T-cell (primary cell): ENCODE measurements at regions not wholly inside any gene's neighbourhood (a gene's known extent, or its start where the extent isn't known, plus 50 kb on each side); places are given as distances from the start of the nearest gene placed in this dataset.
A peak's percentile ranks its signal among the peaks of the same experiment; 100 is the strongest.

Experiments used
- ATAC-seq, 4 experiments: fragments of 200-7000 bp in 3 of 4; fragments of 150-1000 bp in 1 of 4; cut with Tn5 transposase; replicated peaks in 1 of 4; 1 replicate in 3 of 4; 2 replicates in 1 of 4; pipeline ENCODE4 v1.10.0; 2021; ENCODE audit warnings: moderate library complexity in 3 of 4, mild to moderate bottlenecking in 2 of 4, moderate number of reproducible peaks in 1 of 4
- CTCF ChIA-PET, 2 donors: fragments of 300-600 bp; sonication (Branson Sonifier 250); formaldehyde crosslinking; loops; one replicate each; lab custom pipeline; 2022; ENCODE audit warnings: antibody characterized with exemption in 2 of 2; lab: Charles Lee
- POLR2A ChIA-PET, 2 donors: fragments of 300-600 bp; sonication (Branson Sonifier 250); formaldehyde crosslinking; loops; one replicate each; lab custom pipeline; 2022; ENCODE audit warnings: antibody characterized with exemption in 2 of 2; lab: Charles Lee
- DNase-seq, 35 experiments: peaks; one replicate each; pipeline versions ENCODE4 v3.0.0 to v3.0.0-alpha.2; 2013 to 2023
- H3K27ac ChIP-seq: one replicate; pipeline ENCODE4 v1.5.1; 2013; ENCODE audit warnings: low read length
- H3K27me3 ChIP-seq, 2 experiments: replicated peaks in 1 of 2; 1 replicate in 1 of 2; 2 replicates in 1 of 2; pipeline versions ENCODE4 v1.6.1 to v1.7.0; 2013; ENCODE audit warnings: low read length in 1 of 2, mixed read lengths in 1 of 2; ENCODE audit not compliant: control insufficient read depth in 2 of 2, insufficient read depth in 2 of 2; ENCODE audit errors: extremely low read depth in 1 of 2
- H3K36me3 ChIP-seq, 2 donors: 1 replicate in 1 of 2; 2 replicates in 1 of 2; pipeline versions ENCODE4 v1.6.1 to v1.7.0; 2013; ENCODE audit warnings: low read length in 1 of 2; ENCODE audit not compliant: control insufficient read depth in 2 of 2, insufficient read depth in 1 of 2; ENCODE audit errors: extremely low read depth in 1 of 2
- H3K4me1 ChIP-seq, 2 experiments: 1 replicate in 1 of 2; 2 replicates in 1 of 2; pipeline versions ENCODE4 v1.6.1 to v1.7.0; 2013; ENCODE audit warnings: low read length in 2 of 2, mixed read lengths in 1 of 2; ENCODE audit not compliant: insufficient read depth in 2 of 2, control insufficient read depth in 1 of 2; ENCODE audit errors: extremely low read depth in 1 of 2
- H3K4me3 ChIP-seq, 2 donors: 1 replicate in 1 of 2; 2 replicates in 1 of 2; pipeline versions ENCODE4 v1.5.1 to v1.7.0; 2013; ENCODE audit warnings: mild to moderate bottlenecking in 2 of 2, low read length in 1 of 2, moderate library complexity in 1 of 2; ENCODE audit not compliant: control insufficient read depth in 1 of 2; ENCODE audit errors: extremely low read depth in 1 of 2
- H3K9me3 ChIP-seq: 2 replicates; pipeline ENCODE4 v1.7.0; 2013
- H3K27ac Mint-ChIP-seq, 2 donors: one replicate each; pipeline ENCODE4 v1.8.0; 2020 to 2021; ENCODE audit warnings: mild to moderate bottlenecking in 2 of 2, mixed read lengths in 2 of 2
- H3K27me3 Mint-ChIP-seq, 2 donors: one replicate each; pipeline ENCODE4 v1.8.0; 2021 to 2022; ENCODE audit warnings: mixed read lengths in 2 of 2
- H3K36me3 Mint-ChIP-seq: one replicate; pipeline ENCODE4 v1.8.0; 2021; ENCODE audit warnings: mixed read lengths
- H3K4me1 Mint-ChIP-seq, 3 donors: one replicate each; pipeline ENCODE4 v1.8.0; 2020 to 2022; ENCODE audit warnings: mixed read lengths in 3 of 3, mild to moderate bottlenecking in 1 of 3
- H3K4me3 Mint-ChIP-seq, 3 donors: one replicate each; pipeline ENCODE4 v1.8.0; 2020 to 2022; ENCODE audit warnings: mild to moderate bottlenecking in 3 of 3, mixed read lengths in 3 of 3, moderate library complexity in 3 of 3
- H3K9me3 Mint-ChIP-seq, 3 donors: one replicate each; pipeline ENCODE4 v1.8.0; 2020 to 2022; ENCODE audit warnings: mixed read lengths in 3 of 3
- WGBS: methylation state at CpG from one replicate; pipeline ENCODE4 v1.1.5; 2013; ENCODE audit warnings: missing lambda C conversion rate; ENCODE audit not compliant: insufficient coverage; 5-methylcytosine and 5-hydroxymethylcytosine counted together

DNA sequence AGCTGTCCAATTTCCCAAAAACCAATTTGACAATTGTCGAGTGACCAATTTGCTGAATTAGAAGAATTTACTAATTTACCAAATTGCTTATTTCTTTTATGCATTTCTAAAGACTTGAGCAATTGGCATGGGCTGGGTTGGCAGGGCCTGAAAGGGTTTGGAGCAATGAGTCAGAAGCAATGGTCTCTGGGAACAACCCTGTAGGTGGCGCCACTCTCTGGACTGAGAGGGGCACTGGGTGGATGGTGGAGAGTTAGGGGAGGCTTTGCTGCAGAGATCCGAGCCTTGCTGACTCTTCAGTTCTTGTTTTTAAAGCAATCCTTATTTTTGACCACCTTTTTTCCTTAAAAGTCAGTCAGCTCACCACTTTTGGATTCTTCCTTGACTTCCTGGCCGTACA is 71.5 kb upstream of the RPS23 start:
- no peak for ATAC-seq
- peaks cover 0 to 12% of the 10 kb centered on the region in 2 experiments for H3K27me3 ChIP-seq

DNA sequence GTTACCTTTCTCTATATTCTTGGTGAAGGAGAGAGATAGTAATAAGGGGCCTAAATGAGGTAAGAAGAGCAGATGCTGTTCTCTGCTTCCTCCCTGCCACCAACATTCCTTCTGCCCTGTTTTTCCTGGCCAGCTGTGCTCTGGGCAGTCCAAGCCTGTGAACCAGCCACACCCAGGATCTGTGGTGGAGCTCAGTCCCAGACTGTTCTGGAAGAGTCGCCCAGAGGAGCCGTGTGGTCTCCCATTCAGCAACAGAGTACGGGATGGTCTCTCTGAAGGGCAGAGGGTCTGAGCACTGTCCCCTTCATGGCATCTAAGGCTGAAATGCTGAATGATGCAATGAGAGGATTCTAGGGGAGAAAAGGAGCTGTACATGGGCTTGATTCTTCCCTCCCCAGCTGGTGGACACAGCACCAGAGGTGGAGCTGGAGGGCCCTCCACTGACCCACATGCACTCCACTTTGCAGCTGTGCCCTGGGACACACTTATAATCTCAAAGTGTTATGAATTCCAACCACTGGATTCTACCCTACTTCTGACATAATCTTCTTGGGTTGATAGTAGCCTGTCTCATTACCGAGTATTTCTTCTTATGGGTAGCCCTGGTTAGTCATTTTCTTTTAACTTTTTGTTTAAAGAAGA is 70.8 kb upstream of the RPS23 start:
- Mint-ChIP-seq H3K27ac (no peak overlapping the region), H3K36me3 (no peaks in the 10 kb centered on the region), H3K27me3 (peaks cover 0 to 4% of the 10 kb centered on the region in 2 donors), H3K9me3 (no peaks in the 10 kb centered on the region), H3K4me3 (no peak overlapping the region), H3K4me1 (peaks cover 5 to 7% (median 7%) of the 10 kb centered on the region in 3 donors)
- ChIA-PET POLR2A (no interaction called here), CTCF (interaction anchor here (0.6 to 1.5 kb wide), 5 partner anchors 13 to 1215 kb away, joined by 3 read pairs; no protein-coding TSS in a partner anchor)
- no peaks in the 10 kb centered on the region for H3K36me3 ChIP-seq
- ATAC-seq: no peak
- no peaks in the 10 kb centered on the region for H3K9me3 ChIP-seq
- H3K4me3 ChIP-seq: no peak overlapping the region
- peaks cover 0 to 12% of the 10 kb centered on the region in 2 experiments for H3K27me3 ChIP-seq
- no peaks in the 10 kb centered on the region for H3K4me1 ChIP-seq
- DNase-seq: no peak
- 85% methylated on average over 3 of the region's 4 CpGs for WGBS
- H3K27ac ChIP-seq: no peak overlapping the region

More for the DNA sequence above, 71.5 kb upstream of the RPS23 start:
- POLR2A ChIA-PET: no interaction called here
- peaks cover 5 to 7% (median 7%) of the 10 kb centered on the region in 3 donors for H3K4me1 Mint-ChIP-seq
- H3K27ac ChIP-seq: no peak overlapping the region
- H3K4me3 Mint-ChIP-seq: no peak overlapping the region
- no peaks in the 10 kb centered on the region for H3K36me3 Mint-ChIP-seq
- no peaks in the 10 kb centered on the region for H3K9me3 ChIP-seq
- CTCF ChIA-PET: interaction anchor here (0.6 to 4.5 kb wide), 7 partner anchors 9 to 1213 kb away, joined by 3 to 27 read pairs (median 3); no protein-coding TSS in a partner anchor
- H3K4me1 ChIP-seq: no peaks in the 10 kb centered on the region
- peak in 16 of 35 experiments; percentile 5 to 35 (median 16) for DNase-seq
- H3K9me3 Mint-ChIP-seq: no peaks in the 10 kb centered on the region
- no peak overlapping the region for H3K27ac Mint-ChIP-seq
- H3K4me3 ChIP-seq: no peak overlapping the region
- H3K27me3 Mint-ChIP-seq: peaks cover 0 to 2% of the 10 kb centered on the region in 2 donors
- 70% methylated on average over 2 of the region's 4 CpGs for WGBS
- H3K36me3 ChIP-seq: no peaks in the 10 kb centered on the region

GRCh38 chr5:82347201-82347865 is 69.2 kb upstream of the RPS23 start:
- Mint-ChIP-seq H3K27ac (no peak overlapping the region), H3K9me3 (no peaks in the 10 kb centered on the region), H3K27me3 (peaks cover 0 to 11% of the 10 kb centered on the region in 2 donors), H3K4me3 (no peak overlapping the region), H3K36me3 (no peaks in the 10 kb centered on the region), H3K4me1 (peaks cover 1 to 7% (median 2%) of the 10 kb centered on the region in 3 donors)
- Histone ChIP-seq H3K4me1 (no peaks in the 10 kb centered on the region), H3K4me3 (no peak overlapping the region), H3K9me3 (no peaks in the 10 kb centered on the region), H3K36me3 (no peaks in the 10 kb centered on the region), H3K27ac (no peak overlapping the region), H3K27me3 (peaks cover 0 to 17% of the 10 kb centered on the region in 2 experiments)
- CTCF ChIA-PET: interaction anchor here (0.9 to 1.0 kb wide), 2 partner anchors 36 to 1216 kb away, joined by 3 read pairs; no protein-coding TSS in a partner anchor
- no peak for ATAC-seq
- WGBS: 50% methylated on average over 9 of the region's 12 CpGs
- DNase-seq: no peak
- POLR2A ChIA-PET: no interaction called here

GRCh38 chr5:82346399-82347165 is 68.4 kb upstream of the RPS23 start:
- POLR2A ChIA-PET: no interaction called here
- no peaks in the 10 kb centered on the region for H3K9me3 ChIP-seq
- no peaks in the 10 kb centered on the region for H3K36me3 Mint-ChIP-seq
- H3K27me3 Mint-ChIP-seq: peaks cover 3 to 11% of the 10 kb centered on the region in 2 donors
- DNase-seq (no peak), ATAC-seq (no peak)
- H3K9me3 Mint-ChIP-seq: no peaks in the 10 kb centered on the region
- peaks cover 0 to 17% of the 10 kb centered on the region in 2 experiments for H3K27me3 ChIP-seq
- 84% methylated on average over 6 of the region's 10 CpGs for WGBS
- H3K4me1 ChIP-seq: no peaks in the 10 kb centered on the region
- H3K36me3 ChIP-seq: no peaks in the 10 kb centered on the region
- H3K4me3 Mint-ChIP-seq: no peak overlapping the region
- H3K4me3 ChIP-seq: no peak overlapping the region
- no peak overlapping the region for H3K27ac Mint-ChIP-seq
- CTCF ChIA-PET: interaction anchor here in 1 of 2 donors (0.9 kb wide), 1 partner anchor 35 kb away, joined by 3 read pairs; no protein-coding TSS in a partner anchor
- H3K4me1 Mint-ChIP-seq: peaks cover 0 to 6% (median under 1%) of the 10 kb centered on the region in 3 donors
- H3K27ac ChIP-seq: no peak overlapping the region

- ATAC-seq (no peak), DNase-seq (no peak)
- ChIA-PET CTCF (no interaction called here), POLR2A (no interaction called here)
- no peaks in the 10 kb centered on the region for H3K9me3 ChIP-seq
- Mint-ChIP-seq H3K36me3 (no peaks in the 10 kb centered on the region), H3K9me3 (no peaks in the 10 kb centered on the region), H3K4me3 (no peak overlapping the region), H3K27me3 (peaks cover 12 to 13% of the 10 kb centered on the region in 2 donors), H3K4me1 (peaks cover 0 to 5% (median 2%) of the 10 kb centered on the region in 3 donors), H3K27ac (no peak overlapping the region)
- H3K36me3 ChIP-seq: no peaks in the 10 kb centered on the region
- 90% methylated on average over 2 of the region's 3 CpGs for WGBS
- no peaks in the 10 kb centered on the region for H3K4me1 ChIP-seq
- H3K27ac ChIP-seq: no peak overlapping the region
- H3K4me3 ChIP-seq: no peak overlapping the region
- H3K27me3 ChIP-seq: peaks cover 0 to 17% of the 10 kb centered on the region in 2 experiments
Observed at GRCh38 chr5:82345108-82345507, 67.0 kb upstream of the RPS23 start.

- H3K4me1 Mint-ChIP-seq: peaks cover 0 to 5% (median 2%) of the 10 kb centered on the region in 3 donors
- no CpG with 5 or more reads among the region's 1 CpG for WGBS
- H3K4me1 ChIP-seq: no peaks in the 10 kb centered on the region
- peaks cover 12 to 20% of the 10 kb centered on the region in 2 donors for H3K27me3 Mint-ChIP-seq
- no peaks in the 10 kb centered on the region for H3K36me3 Mint-ChIP-seq
- no peak overlapping the region for H3K27ac Mint-ChIP-seq
- ATAC-seq (no peak), DNase-seq (no peak)
- H3K27ac ChIP-seq: no peak overlapping the region
- no peaks in the 10 kb centered on the region for H3K9me3 ChIP-seq
- no peaks in the 10 kb centered on the region for H3K9me3 Mint-ChIP-seq
- H3K4me3 Mint-ChIP-seq: no peak overlapping the region
- H3K27me3 ChIP-seq: peaks cover 0 to 20% of the 10 kb centered on the region in 2 experiments
- ChIA-PET CTCF (no interaction called here), POLR2A (no interaction called here)
- no peaks in the 10 kb centered on the region for H3K36me3 ChIP-seq
- no peak overlapping the region for H3K4me3 ChIP-seq
Observed at GRCh38 chr5:82341325-82341724, 63.2 kb upstream of the RPS23 start.
